Smooth muscle cell (in vitro differentiated cells): ENCODE measurements at regions not wholly inside any gene's neighbourhood (a gene's known extent, or its start where the extent isn't known, plus 50 kb on each side); places are given as distances from the start of the nearest gene placed in this dataset.
"Not testable (repeated sequence)": the region's sequence is repeated elsewhere in the genome, so short reads cannot be mapped to it uniquely, and the experiment has no call there.

ENCODE experiments used
- DNase-seq: peaks from one replicate; lab custom pipeline; 2025; ENCODE audit not compliant: unreplicated experiment; lab: John Stamatoyannopoulos, UW
- H2AFZ ChIP-seq: fragments of 200-600 bp; sonication (generic); 2 replicates; pipeline ENCODE4 v1.6.0; 2016; ENCODE audit warnings: antibody characterized with exemption, low read depth, mild to moderate bottlenecking
- H3F3A ChIP-seq: fragments of 200-600 bp; sonication (generic); 2 replicates; pipeline ENCODE4 v1.6.0; 2017; ENCODE audit warnings: antibody characterized with exemption, low read depth
- H3K27ac ChIP-seq: fragments of 200-600 bp; sonication (generic); 2 replicates; pipeline ENCODE4 v1.5.1; 2016; ENCODE audit warnings: low read depth, mild to moderate bottlenecking
- H3K27me3 ChIP-seq: fragments of 200-600 bp; sonication (generic); 2 replicates; pipeline ENCODE4 v1.6.1; 2016; ENCODE audit warnings: low read depth, mild to moderate bottlenecking
- H3K36me3 ChIP-seq: fragments of 200-600 bp; sonication (generic); 2 replicates; pipeline ENCODE4 v1.5.1; 2016; ENCODE audit warnings: low read depth
- H3K4me1 ChIP-seq: fragments of 200-600 bp; sonication (generic); 2 replicates; pipeline ENCODE4 v1.5.1; 2016; ENCODE audit warnings: low read depth
- H3K4me2 ChIP-seq: fragments of 200-600 bp; sonication (generic); 2 replicates; pipeline ENCODE4 v1.6.0; 2016; ENCODE audit warnings: mild to moderate bottlenecking
- H3K4me3 ChIP-seq: fragments of 200-600 bp; sonication (generic); 2 replicates; pipeline ENCODE4 v1.5.1; 2016; ENCODE audit warnings: mild to moderate bottlenecking
- H3K79me2 ChIP-seq: fragments of 200-600 bp; sonication (generic); 2 replicates; pipeline ENCODE4 v1.6.0; 2016; ENCODE audit warnings: low read depth, mild to moderate bottlenecking
- H3K9ac ChIP-seq: fragments of 200-600 bp; sonication (generic); 2 replicates; pipeline ENCODE4 v1.6.0; 2016; ENCODE audit warnings: low read depth
- H3K9me3 ChIP-seq: fragments of 200-600 bp; sonication (generic); replicated peaks from 2 replicates; pipeline ENCODE4 v1.5.1; 2016; ENCODE audit warnings: low read depth
- H4K20me1 ChIP-seq: fragments of 200-600 bp; sonication (generic); 2 replicates; pipeline ENCODE4 v1.6.0; 2016; ENCODE audit warnings: low read depth
- WGBS: methylation state at CpG from one replicate; pipeline ENCODE4 v1.1.7; 2016; ENCODE audit warnings: low lambda C conversion rate; 5-methylcytosine and 5-hydroxymethylcytosine counted together
- TF ChIP-seq, protein P1 (sequence below): fragments of 200-600 bp; sonication (generic); IDR thresholded peaks from 2 replicates; pipeline ENCODE4 v1.5.1; 2017; ENCODE audit warnings: borderline replicate concordance, mild to moderate bottlenecking, antibody characterized with exemption; ENCODE audit not compliant: insufficient read depth, poor library complexity, severe bottlenecking

DNA sequence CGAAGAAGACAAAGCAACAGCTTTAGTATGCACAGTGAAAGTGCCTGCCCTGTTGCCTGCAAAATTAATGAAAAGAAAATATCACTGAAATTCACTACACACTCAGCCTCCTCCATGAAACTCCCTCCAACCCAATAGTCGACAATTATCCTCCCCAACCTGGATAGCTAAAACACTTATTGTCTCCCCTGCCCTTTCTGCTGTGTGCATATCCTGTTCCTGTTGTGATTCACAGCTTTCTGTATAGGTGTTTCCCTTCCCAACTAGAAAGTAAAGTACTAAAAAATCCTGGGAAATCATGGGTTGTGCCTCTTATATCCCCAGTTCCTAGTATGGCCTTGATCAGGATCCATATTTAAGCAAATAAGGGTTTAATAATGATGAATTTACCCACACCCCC, 412.1 kb downstream of the LTN1 start:
- WGBS, result 66% methylated on average over 2 of the region's 2 CpGs
- TF ChIP-seq, protein P1, sequence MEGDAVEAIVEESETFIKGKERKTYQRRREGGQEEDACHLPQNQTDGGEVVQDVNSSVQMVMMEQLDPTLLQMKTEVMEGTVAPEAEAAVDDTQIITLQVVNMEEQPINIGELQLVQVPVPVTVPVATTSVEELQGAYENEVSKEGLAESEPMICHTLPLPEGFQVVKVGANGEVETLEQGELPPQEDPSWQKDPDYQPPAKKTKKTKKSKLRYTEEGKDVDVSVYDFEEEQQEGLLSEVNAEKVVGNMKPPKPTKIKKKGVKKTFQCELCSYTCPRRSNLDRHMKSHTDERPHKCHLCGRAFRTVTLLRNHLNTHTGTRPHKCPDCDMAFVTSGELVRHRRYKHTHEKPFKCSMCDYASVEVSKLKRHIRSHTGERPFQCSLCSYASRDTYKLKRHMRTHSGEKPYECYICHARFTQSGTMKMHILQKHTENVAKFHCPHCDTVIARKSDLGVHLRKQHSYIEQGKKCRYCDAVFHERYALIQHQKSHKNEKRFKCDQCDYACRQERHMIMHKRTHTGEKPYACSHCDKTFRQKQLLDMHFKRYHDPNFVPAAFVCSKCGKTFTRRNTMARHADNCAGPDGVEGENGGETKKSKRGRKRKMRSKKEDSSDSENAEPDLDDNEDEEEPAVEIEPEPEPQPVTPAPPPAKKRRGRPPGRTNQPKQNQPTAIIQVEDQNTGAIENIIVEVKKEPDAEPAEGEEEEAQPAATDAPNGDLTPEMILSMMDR, result no peak

DNA sequence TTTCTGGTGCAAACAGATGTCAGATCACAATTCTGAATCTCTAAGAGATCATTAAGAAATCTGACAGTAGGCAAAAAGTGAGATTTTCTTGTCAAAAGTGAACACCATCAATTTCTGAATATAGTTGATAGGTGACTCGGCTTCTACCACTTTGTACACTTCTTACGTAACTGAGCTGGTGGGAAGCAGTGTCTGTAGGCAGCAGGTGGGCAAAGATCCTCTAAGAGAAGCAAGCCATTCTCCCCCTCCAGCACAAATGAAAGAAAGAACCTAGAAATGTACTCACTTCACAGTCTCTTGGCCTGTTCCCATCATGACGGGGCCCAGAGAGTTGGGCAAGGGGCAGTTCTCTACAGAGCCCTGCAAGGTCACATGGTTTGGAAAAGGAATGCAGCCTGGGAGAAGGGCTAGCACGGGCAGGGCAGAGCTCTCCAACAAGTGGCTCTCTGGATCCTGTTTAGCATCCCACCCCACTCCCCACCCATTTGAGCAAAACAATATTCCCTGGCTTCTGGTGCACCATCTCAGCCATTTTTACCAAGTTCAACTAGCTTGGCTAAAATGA, 412.6 kb downstream of the LTN1 start:
- TF ChIP-seq, protein P1, result no peak
- Histone ChIP-seq H3K27me3 (no peaks in the 10 kb centered on the region), H3K4me2 (no peak overlapping the region), H3K9ac (no peak overlapping the region), H3F3A (no peaks in the 10 kb centered on the region), H3K4me3 (no peak overlapping the region), H3K9me3 (no peaks in the 10 kb centered on the region), H2AFZ (no peak overlapping the region), H3K4me1 (no peaks in the 10 kb centered on the region), H4K20me1 (no peaks in the 10 kb centered on the region), H3K27ac (no peak overlapping the region), H3K79me2 (no peaks in the 10 kb centered on the region), H3K36me3 (peaks cover 3% of the 10 kb centered on the region)
- 77% methylated on average over 4 of the region's 4 CpGs for WGBS
- DNase-seq, result no peak

More for the DNA sequence above, 412.1 kb downstream of the LTN1 start:
- Histone ChIP-seq H2AFZ (no peak overlapping the region), H4K20me1 (no peaks in the 10 kb centered on the region), H3K4me3 (no peak overlapping the region), H3K79me2 (no peaks in the 10 kb centered on the region), H3K27ac (no peak overlapping the region), H3F3A (no peaks in the 10 kb centered on the region), H3K27me3 (no peaks in the 10 kb centered on the region), H3K36me3 (peaks cover 3% of the 10 kb centered on the region), H3K4me2 (no peak overlapping the region), H3K9me3 (no peaks in the 10 kb centered on the region), H3K4me1 (no peaks in the 10 kb centered on the region), H3K9ac (no peak overlapping the region)
- no peak for DNase-seq

DNA sequence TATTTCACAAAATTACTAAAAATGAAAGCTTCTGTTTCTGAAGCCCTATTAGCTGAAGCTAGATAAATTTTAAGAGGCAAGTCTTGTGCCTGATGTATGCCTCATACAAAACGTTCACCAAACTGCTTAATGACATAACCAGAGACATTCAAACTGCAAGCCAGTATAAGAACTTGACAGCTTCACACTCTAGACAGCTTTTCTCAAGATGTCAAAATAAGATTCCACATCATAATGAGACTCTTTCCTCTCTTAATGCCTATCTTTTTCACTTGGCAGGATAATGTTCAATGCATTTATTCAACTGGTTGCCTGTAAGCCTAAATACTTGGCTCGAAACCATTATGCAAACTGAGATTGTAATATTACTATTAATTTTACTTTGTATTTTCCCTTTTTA, 424.0 kb downstream of the LTN1 start:
- no peaks in the 10 kb centered on the region for H3K27me3 ChIP-seq
- no peaks in the 10 kb centered on the region for H3F3A ChIP-seq
- 92% methylated on average over 2 of the region's 2 CpGs for WGBS
- H3K4me1 ChIP-seq, result no peaks in the 10 kb centered on the region
- H4K20me1 ChIP-seq, result no peaks in the 10 kb centered on the region
- no peak overlapping the region for H3K4me3 ChIP-seq
- DNase-seq, result no peak
- TF ChIP-seq, protein P1, result no peak
- H3K79me2 ChIP-seq, result no peaks in the 10 kb centered on the region
- no peak overlapping the region for H2AFZ ChIP-seq
- H3K9ac ChIP-seq, result no peak overlapping the region
- H3K27ac ChIP-seq, result no peak overlapping the region
- peaks cover 7% of the 10 kb centered on the region for H3K9me3 ChIP-seq
- no peak overlapping the region for H3K4me2 ChIP-seq
- H3K36me3 ChIP-seq, result no peaks in the 10 kb centered on the region

DNA sequence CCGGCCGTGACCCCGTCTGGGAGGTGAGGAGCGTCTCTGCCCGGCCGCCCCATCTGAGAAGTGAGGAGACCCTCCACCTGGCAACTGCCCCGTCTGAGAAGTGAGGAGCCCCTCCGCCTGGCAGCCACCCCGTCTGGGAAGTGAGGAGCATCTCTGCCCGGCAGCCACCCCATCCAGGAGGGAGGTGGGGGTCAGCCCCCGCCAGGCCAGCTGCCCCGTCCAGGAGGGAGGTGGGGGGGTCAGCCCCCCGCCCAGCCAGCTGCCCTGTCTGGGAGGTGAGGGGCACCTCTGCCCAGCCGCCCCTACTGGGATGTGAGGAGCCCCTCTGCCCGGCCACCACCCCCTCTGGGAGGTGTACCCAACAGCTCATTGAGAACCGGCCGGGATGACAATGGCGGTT, 428.7 kb downstream of the LTN1 start:
- not testable (repeated sequence) for H3K27ac ChIP-seq, DNase-seq, H2AFZ ChIP-seq, H3K9ac ChIP-seq, H3F3A ChIP-seq, H4K20me1 ChIP-seq, H3K36me3 ChIP-seq, H3K4me1 ChIP-seq, H3K4me3 ChIP-seq, H3K4me2 ChIP-seq, H3K9me3 ChIP-seq, H3K27me3 ChIP-seq, H3K79me2 ChIP-seq
- WGBS, result 96% methylated on average over 11 of the region's 18 CpGs
